HG02798 (cell line): ENCODE measurements at regions not wholly inside any gene's neighbourhood (a gene's known extent, or its start where the extent isn't known, plus 50 kb on each side); places are given as distances from the start of the nearest gene placed in this dataset.

Source experiments
- ATAC-seq: cut with Tn5 transposase; IDR thresholded peaks from one replicate; pipeline ENCODE4 v1.9.1; 2021; ENCODE audit warnings: mild to moderate bottlenecking; ENCODE audit not compliant: unreplicated experiment, poor library complexity

DNA sequence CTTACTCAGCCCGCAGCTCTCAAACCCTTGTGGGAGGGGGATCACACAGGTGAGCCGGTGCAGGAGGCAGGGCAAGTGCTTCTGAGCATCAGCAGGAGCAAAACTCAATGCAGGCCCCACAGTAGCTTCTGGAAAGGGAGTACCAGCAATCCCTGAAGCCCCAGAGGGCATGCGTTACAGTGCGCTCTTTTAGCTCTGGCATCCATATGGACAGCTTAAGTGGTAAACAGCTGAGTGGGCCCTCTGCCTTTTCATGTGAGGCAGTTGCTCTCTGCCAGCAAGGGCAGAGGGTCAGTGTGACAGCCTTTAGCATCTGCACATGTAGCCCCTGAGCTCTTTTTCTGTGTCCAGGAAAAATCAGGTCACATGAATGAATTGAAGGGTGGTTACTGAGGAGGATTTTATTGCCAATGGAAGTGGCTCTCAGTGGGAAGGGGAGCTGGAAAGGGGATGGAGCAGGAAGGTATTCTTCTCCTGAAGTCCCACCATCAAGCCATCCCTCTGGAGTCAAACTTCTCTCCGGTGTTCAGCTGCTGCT is 464.3 kb upstream of the THRB start:
- no peak for ATAC-seq

DNA sequence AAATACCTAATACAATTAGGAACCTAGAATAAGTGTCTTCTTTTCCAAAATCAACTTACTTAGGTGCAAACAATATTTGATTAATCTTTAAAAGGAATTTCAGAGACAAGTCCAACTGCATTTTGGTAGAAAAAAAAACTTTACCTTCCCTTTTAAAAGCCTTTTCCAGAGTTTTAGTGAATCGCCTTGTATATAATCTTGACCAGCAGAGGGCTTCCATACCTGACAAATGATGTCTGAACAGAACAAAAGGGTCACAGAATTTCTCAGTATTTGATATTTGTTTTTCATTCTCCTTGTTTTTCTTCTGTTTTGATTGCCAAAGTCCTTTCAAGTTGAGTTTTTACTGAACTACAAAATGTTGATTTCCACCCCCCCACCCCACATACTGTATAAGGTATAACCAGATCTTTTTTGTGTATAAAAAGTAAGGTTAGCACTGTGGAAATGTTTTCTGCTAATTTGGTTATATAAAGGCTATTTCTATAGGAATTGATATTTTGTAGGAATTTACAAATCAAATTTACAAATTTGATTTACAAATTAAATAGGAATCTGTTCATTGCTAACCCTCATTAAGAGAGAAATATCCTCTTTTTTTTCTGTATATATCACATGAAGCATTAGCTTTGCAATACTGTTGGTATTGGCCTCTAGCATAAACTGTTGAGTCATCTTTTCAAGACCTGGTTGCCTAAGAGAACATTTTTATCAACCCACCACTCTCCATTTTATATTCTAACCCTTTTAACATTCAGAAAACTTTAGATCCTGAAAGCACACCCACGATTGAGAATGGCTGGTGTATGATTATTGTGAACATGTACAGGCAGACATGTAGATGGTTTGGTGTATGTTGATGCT is 464.1 kb upstream of the RARB start:
- ATAC-seq: no peak

DNA sequence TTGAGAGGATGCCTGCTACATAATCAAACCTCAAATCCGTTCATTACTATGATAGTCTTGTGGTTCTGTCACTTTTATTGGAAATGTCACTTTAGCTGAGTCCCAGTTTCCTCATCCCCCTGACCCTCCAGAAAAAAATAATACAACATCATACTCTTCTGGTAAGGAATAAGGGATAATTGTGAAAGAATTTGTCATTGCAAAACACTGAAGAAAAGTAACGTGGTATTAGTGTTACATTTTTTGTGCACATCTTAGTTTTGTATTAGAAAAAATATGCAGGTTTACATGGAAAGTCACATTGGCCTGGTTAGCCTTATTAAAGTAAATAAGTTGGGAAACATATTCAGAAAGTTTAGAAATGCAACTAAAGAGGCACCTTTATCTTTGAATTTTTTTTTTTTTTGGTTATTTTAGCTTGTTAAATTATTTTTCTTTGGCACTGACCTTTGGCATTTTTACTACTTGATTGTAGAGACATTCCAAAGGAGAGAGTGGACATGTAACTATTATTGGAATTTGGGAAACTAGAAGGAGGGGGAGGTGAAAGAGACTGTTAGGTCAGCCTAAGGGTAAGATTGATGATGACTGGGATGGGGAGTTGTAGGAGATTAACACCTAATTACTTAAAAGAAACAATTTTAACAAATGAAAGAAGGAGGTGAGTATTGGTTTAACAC is 462.2 kb upstream of the RARB start:
- no peak for ATAC-seq

DNA sequence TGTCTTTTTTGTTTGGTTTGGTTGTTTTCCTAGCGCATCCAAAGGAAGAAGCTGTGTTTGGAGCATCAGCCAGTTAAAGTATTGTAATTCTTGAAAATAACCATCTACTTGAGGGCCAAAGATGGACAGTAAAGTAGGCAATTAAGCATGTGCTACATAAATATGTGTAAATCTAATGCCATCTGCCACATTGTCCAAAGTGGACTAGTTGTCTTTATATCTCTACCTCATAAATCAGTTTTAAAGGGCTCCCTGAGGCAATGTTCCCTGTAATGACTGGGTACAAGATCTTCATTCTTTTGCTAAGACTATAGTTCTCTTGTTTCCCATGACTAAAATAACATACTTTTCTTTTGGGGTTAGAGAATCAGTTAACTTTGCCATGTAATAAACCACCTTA is 460.0 kb upstream of the RARB start:
- ATAC-seq: no peak

DNA sequence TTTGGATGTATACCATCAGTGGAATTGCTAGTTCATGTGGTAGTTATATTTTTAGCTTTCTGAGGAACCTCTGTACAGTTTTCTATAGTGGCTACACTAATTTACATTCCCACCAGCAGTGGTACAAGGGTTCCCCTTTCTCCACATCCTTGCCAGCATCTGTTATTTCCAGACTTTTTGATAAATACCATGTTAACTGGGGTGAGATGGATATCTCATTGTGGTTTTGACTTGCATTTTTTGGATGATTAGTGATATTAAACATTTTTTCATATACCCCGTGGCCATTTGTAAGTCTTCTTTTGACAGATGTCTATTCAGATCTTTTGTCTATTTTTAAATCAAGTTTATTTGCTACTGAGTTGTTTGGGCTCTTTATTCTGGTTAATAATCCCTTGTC is 455.6 kb upstream of the RARB start:
- ATAC-seq: no peak

DNA sequence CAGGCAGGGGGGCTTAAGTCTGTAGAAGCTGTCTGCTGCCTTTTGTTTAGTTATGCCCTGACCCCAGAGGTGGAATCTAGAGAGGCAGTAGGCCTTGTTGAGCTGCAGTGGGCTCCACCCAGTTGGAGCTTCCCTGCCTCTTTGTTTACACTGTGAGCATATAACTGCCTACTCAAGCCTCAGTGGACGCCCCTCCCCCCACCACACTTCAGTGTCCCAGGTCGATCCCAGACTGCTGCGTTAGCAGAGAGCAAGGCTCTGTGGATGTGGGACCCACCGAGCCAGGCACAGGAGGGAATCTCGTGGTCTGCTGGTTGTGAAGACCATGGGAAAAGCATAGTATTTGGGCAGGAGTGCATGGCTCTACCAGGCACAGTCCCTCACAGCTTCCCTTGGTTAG is 446.8 kb upstream of the RARB start:
- no peak for ATAC-seq

DNA sequence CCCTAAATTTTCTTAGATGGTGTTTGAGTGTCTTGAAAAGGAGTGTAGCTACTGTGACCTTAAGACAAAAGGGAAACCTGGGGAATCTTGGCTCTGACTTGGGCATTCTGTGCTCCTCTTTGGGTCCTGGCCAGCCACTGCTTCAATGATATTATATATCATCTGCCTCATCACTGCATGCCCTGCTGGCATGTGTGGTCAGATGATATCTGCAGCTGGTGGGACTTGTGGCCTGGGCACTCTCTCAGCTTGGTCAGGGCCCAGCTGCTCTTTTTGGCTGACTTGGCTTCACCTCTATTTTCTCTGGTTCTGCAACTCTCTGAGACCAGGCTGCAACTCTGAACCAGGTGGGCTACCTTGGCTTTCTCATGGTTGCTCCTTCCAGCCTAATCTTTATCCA is 446.1 kb upstream of the RARB start:
- no peak for ATAC-seq

DNA sequence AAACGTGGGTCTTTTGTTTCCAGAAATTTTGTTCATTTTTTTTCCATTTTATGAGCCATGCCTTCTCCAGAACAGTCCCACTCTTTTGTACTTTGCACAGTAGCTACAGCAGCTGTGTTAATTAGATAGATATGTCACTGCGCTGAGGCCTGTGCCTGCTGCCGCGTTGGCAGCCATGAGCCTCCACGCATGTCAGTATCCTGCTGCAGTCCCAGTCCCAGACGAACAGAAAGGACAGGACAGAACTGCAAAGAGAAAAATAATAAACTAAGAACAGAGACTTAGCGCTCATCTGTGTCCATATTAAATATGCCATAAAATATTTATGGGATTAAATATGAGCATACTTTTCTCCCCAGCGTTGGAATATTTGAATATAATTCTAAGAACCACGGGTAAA is 442.4 kb upstream of the RARB start:
- no peak for ATAC-seq

DNA sequence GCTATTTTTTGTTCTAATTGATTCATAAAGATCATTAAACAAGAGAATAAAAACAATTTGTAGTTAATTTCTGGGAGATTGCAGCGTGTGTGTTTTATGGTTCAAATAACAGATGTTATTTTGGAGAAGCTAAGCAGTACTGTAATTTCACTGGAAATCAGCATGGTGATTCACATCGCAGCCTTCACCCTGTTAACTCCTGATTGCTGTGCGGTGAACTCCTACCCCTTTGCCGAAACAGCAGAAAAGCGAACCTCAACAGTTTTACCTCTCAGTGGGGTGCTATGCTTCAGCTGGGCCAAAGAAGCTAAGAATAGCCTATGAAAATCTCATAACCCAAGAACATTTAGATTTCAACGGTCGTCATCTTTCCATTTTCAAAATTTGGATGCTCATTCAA is 441.5 kb upstream of the RARB start:
- ATAC-seq: no peak

DNA sequence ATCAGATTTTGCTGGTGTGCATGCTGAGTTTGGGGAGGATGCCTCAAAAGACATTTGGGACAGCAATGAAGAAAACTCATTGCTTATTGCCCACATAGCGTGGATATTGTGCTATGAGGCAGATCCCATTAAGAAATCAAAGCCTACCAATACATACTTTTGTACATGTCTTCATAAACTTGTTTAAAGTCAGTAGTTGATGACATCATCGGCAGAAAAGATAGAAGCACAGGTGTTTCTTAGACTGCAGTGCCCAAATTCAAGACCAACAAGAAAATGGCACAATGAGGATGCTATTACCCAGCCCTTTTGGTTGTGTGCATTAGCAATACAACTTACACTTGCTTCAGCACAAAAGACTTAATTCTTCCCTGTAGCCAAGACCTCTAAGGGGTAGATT is 428.7 kb upstream of the RARB start:
- no peak for ATAC-seq

DNA sequence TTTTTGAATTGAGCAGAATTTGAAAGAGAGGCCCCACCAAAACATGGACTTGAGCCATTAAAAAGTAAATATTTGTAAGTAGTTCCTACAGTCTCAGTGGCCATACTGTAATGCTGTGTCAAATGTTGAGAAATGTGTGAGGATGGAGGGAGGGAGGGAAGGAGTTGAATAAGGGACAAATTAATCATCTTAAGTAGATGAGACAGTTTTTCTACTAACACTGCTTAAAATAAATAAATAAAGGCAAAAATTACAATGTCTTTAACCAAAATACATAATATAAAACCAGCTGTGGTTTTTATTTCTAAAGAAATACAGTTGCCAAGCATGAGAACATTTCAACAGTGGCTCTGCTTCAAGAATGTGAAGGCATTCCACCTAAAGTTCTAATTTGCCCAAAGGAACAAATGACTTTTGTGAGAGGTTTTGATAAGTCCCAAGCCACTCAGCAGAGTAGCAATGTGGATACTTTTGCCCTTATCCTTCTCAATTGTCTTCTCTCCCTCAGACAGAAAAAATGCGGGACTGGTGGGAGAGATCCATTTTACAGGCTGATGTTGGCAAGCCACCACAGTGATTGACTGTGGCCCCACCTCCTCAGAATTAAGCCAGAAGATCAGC is 427.0 kb upstream of the RARB start:
- no peak for ATAC-seq

DNA sequence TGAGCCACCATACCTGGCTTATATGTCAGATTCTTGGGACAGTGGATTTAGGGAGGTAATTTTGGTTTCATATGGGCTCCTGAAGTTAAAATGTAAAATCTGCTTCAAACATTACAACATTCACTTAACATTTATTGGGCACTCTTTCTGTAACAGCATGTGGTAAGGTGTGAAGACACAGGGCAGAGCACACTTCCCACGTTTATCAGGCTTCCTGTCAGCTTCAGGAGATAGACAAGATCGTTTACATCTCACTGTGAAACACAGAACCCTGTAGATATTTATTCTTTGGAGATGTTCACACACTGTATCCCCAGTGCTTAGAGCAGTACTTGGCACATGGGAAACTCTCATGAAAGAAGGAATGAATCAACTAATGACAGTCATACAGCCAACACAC is 426.0 kb upstream of the RARB start:
- ATAC-seq: no peak

DNA sequence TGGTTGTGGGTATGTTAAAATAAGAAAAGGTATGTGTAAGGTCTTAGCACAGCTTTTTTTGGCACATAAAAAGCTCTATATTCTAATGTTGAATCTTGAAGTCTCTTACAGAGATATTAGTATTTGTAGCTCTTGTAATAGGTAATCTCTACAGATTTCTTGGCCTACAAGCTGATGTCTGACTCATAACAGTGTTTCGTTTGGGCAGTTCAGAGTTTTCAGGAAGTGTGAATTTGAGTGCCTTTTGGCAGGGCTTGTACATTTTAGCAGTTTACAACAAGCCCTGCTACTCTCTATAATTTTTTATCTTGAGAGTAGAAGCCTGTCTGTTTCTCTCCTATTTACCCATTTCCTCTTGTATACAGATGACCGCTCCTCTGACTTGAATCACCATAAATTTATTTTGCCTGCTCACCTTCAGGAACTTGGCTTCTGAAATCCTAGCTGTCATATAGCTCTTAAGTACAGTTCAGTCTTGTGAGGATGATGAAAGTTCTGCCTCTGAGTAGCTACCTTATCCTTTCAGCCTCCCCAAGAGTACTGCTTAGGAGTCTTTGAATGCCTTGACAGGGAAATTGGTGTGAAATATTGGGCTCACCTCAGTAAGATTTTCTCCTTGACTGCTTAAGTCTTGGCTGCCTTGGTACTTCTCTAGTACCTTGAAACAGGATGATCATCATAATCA is 419.9 kb upstream of the RARB start:
- ATAC-seq: peak; percentile 98

DNA sequence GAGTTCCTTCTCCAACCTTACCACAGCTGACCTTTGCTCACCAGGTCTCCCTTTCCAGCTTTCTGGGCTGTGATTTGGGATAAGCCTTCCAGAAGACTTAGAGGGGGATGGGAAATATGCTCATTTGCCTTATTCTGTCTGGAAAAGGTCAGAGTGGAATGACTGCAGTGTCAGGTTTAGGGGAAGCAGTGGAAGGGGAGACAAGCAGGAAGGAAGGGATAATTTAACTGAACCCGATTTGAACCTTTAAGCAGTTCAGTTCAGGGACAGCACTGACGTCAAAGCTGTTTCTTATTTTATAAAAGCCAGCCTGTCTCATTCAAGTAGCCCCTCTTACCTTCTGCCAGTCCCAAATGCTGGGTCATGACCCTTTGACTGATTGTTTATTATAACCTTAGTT is 418.4 kb upstream of the RARB start:
- no peak for ATAC-seq

DNA sequence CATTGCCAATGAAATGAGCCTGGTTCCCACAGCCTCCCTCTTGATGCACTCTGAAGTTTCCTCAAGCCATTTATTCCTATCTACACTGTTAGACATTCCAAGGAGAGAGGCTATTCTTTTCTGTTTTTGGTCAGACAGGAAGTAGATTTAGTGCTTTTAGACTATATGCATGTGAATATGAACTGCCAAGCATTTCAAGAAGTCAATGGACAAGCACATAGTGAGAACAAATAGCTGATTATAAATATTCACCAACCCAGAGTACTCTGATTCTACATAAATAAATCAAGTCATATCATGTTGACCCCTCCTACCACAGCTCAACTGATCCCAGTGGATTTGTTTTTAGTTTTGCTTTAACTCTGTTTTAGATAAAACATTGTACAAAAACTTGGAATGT is 412.5 kb upstream of the RARB start:
- no peak for ATAC-seq

DNA sequence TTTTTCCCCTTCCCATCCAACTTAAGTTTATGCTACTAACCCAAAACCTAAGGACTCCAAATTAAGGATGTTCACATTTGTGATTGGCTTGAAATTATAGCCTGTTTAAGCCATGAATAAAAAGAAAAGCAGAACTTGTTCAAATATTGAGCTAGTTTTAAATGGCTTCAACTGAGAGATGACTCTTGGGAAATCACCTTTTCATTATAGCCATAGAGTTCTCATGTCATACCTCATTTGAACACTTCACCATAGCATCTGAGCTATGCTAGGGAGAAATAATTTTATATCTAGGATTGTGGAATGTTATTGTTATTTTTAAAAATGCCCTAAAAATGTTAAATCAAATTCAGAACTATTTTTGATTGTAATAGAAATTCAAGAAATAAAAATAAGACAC is 409.2 kb upstream of the RARB start:
- ATAC-seq: no peak

DNA sequence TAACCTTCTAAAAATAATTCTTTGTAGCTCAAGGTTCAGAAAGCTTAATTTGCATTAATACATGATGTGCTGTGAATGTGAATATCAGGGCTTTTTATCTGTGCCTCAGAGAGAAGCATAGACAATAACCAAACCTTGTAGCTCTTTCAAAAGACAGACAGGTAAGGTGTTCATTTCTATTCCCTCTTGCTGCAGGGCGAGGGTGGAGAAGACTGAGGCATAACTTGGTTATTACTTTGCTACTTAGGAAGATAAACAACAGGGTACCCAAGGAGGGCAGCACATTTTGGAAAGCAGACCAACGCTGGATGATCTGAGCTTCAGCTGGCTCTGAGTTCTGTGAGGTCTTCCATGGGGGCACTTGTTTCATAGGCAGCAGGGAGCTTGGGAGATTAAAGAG is 408.6 kb upstream of the RARB start:
- ATAC-seq: no peak

DNA sequence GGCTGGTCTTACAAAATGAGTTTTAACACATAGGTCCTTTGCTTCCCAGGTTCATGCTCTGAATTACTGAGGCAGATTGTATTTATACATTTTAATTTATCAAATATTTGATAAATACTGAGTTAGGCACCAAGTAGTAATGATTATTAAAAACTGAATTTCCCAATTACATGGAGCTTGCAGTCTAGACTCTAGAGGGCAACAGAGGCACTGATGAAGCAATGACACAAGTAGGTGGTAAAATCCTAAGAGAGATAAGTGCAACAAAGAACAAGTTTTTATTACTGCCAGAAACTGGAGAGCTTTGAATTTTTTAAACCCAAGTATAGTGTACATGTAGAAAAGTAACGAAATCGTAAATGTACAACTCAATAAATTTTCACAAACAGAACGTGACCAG is 406.2 kb upstream of the RARB start:
- ATAC-seq: no peak

DNA sequence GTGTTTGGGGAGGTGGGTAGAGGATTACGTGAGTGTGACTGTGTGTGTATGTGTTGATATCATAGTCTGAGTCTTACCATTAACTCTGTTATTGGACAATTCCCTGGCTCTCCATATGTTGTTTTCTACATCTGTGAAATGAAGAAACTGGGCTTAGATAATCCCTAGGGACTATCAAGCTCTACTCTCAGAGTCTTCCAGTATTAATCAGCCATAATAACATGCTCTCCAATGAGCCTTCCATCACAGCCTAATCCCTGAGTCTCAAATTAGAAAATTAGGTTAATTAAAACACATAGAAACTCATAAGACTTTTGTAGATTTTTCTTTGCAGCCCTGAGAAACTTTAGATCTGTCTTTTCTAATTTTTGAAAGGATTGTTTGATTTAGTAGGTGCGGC is 404.2 kb upstream of the RARB start:
- no peak for ATAC-seq

DNA sequence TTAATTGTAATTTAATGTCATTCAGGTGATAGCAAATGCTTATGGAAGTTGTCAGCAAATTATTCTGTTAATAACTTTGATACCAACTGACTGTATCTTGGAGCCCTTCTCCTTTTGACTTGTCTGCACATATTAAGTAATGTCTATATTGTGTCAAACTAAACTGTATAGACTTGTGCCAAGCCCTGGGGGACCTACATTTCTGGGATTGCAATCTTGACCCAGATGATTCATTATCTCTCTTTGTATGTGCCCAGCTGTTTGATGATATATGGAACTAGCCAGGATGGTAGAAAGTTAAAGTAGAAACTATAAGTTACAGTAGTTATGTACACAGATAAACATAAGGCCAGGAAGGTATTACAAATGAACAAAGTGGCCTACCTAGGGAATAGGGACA is 402.8 kb upstream of the RARB start:
- ATAC-seq: no peak

DNA sequence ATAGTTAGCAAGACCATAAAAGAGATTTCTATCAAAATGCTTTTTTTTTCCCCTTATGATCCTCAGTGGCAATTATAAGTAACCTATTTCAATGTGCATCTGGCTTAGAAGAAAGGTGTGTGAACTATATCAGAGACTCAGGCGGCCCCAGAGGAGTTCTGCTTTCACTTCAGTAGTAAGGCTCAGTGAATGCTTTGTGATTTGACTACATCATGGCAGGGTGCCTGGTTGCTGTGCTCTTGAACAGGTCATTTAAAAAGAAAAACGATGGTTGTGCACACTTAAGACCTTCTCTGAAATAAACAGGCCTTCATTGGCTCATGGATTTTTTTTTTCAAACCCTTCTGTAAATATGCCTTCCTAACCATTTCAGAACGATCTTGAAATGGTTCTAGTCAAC is 400.4 kb upstream of the RARB start:
- ATAC-seq: no peak
